ENCODE measurements at regions not wholly inside any gene's neighbourhood (a gene's known extent, or its start where the extent isn't known, plus 50 kb on each side); places are given as distances from the start of the nearest gene placed in this dataset.
"Not testable (repeated sequence)": the region's sequence is repeated elsewhere in the genome, so short reads cannot be mapped to it uniquely, and the experiment has no call there.

GRCh38 chr12:67535971-67536370 lies 112.6 kb upstream of the DYRK2 start:
- in situ Hi-C loops (cut with HindIII; ENCODE audit: low pct_unique_long_range_greater_than_20kb, low sequenced_read_pairs), result no loop called here
- DNase-seq (ENCODE audit: low read depth in 1 of 2, low spot score in 1 of 2), result no peak
- no peak for TF ChIP-seq JUND (IDR thresholded peaks at IDR 0.05; ENCODE audit: low read depth)

GRCh38 chr12:67539329-67539728 lies 109.2 kb upstream of the DYRK2 start:
- TF ChIP-seq JUND (IDR thresholded peaks at IDR 0.05; ENCODE audit: low read depth), result no peak
- in situ Hi-C loops (cut with HindIII; ENCODE audit: low pct_unique_long_range_greater_than_20kb, low sequenced_read_pairs), result no loop called here
- DNase-seq (ENCODE audit: low read depth in 1 of 2, low spot score in 1 of 2), result no peak

GRCh38 chr12:67539946-67540345 lies 108.6 kb upstream of the DYRK2 start:
- no peak for TF ChIP-seq JUND (IDR thresholded peaks at IDR 0.05; ENCODE audit: low read depth)
- no peak for DNase-seq (ENCODE audit: low read depth in 1 of 2, low spot score in 1 of 2)
- in situ Hi-C loops (cut with HindIII; ENCODE audit: low pct_unique_long_range_greater_than_20kb, low sequenced_read_pairs), result no loop called here

- no peak for DNase-seq (ENCODE audit: low read depth in 1 of 2, low spot score in 1 of 2)
- in situ Hi-C loops (cut with HindIII; ENCODE audit: low pct_unique_long_range_greater_than_20kb, low sequenced_read_pairs), result no loop called here
- TF ChIP-seq JUND (IDR thresholded peaks at IDR 0.05; ENCODE audit: low read depth), result no peak
These were observed 107.5 kb upstream of the DYRK2 start for GRCh38 chr12:67540920-67541624.

- in situ Hi-C loops (cut with HindIII; ENCODE audit: low pct_unique_long_range_greater_than_20kb, low sequenced_read_pairs), result no loop called here
- DNase-seq (ENCODE audit: low read depth in 1 of 2, low spot score in 1 of 2), result no peak
- no peak for TF ChIP-seq JUND (IDR thresholded peaks at IDR 0.05; ENCODE audit: low read depth)
These were observed 106.9 kb upstream of the DYRK2 start for GRCh38 chr12:67541625-67541991.

GRCh38 chr12:67543021-67543770 lies 105.3 kb upstream of the DYRK2 start:
- in situ Hi-C loops (cut with HindIII; ENCODE audit: low pct_unique_long_range_greater_than_20kb, low sequenced_read_pairs), result no loop called here
- no peak for TF ChIP-seq JUND (IDR thresholded peaks at IDR 0.05; ENCODE audit: low read depth)
- no peak for DNase-seq (ENCODE audit: low read depth in 1 of 2, low spot score in 1 of 2)

GRCh38 chr12:67545298-67545697 lies 103.2 kb upstream of the DYRK2 start:
- DNase-seq (ENCODE audit: low read depth in 1 of 2, low spot score in 1 of 2), result peak in 1 of 2 experiments; percentile 35
- in situ Hi-C loops (cut with HindIII; ENCODE audit: low pct_unique_long_range_greater_than_20kb, low sequenced_read_pairs), result no loop called here
- TF ChIP-seq JUND (IDR thresholded peaks at IDR 0.05; ENCODE audit: low read depth), result no peak

- no peak for TF ChIP-seq JUND (IDR thresholded peaks at IDR 0.05; ENCODE audit: low read depth)
- DNase-seq (ENCODE audit: low read depth in 1 of 2, low spot score in 1 of 2), result no peak
- in situ Hi-C loops (cut with HindIII; ENCODE audit: low pct_unique_long_range_greater_than_20kb, low sequenced_read_pairs), result no loop called here
These were observed 101.8 kb upstream of the DYRK2 start for GRCh38 chr12:67546746-67547145.

GRCh38 chr12:67555075-67555717 lies 93.3 kb upstream of the DYRK2 start:
- peak in 1 of 2 experiments; percentile 80 for DNase-seq (ENCODE audit: low read depth in 1 of 2, low spot score in 1 of 2)
- in situ Hi-C loops (cut with HindIII; ENCODE audit: low pct_unique_long_range_greater_than_20kb, low sequenced_read_pairs), result not testable (repeated sequence)

- in situ Hi-C loops (cut with HindIII; ENCODE audit: low pct_unique_long_range_greater_than_20kb, low sequenced_read_pairs), result no loop called here
- no peak for TF ChIP-seq JUND (IDR thresholded peaks at IDR 0.05; ENCODE audit: low read depth)
- DNase-seq (ENCODE audit: low read depth in 1 of 2, low spot score in 1 of 2), result no peak
These were observed 89.8 kb upstream of the DYRK2 start for GRCh38 chr12:67558775-67559174.

GRCh38 chr12:67559751-67560150 lies 88.8 kb upstream of the DYRK2 start:
- in situ Hi-C loops (cut with HindIII; ENCODE audit: low pct_unique_long_range_greater_than_20kb, low sequenced_read_pairs), result no loop called here
- no peak for TF ChIP-seq JUND (IDR thresholded peaks at IDR 0.05; ENCODE audit: low read depth)
- DNase-seq (ENCODE audit: low read depth in 1 of 2, low spot score in 1 of 2), result no peak

- TF ChIP-seq JUND (IDR thresholded peaks at IDR 0.05; ENCODE audit: low read depth), result no peak
- DNase-seq (ENCODE audit: low read depth in 1 of 2, low spot score in 1 of 2), result no peak
- in situ Hi-C loops (cut with HindIII; ENCODE audit: low pct_unique_long_range_greater_than_20kb, low sequenced_read_pairs), result no loop called here
These were observed 85.8 kb upstream of the DYRK2 start for GRCh38 chr12:67562513-67563287.
